Dedifferentiated amniotic fluid mesenchymal stem cell (primary cell): ENCODE measurements at regions not wholly inside any gene's neighbourhood (a gene's known extent, or its start where the extent isn't known, plus 50 kb on each side); places are given as distances from the start of the nearest gene placed in this dataset.
"Not testable (repeated sequence)": the region's sequence is repeated elsewhere in the genome, so short reads cannot be mapped to it uniquely, and the experiment has no call there.

Experiments used
- DNase-seq: peaks from one replicate; pipeline ENCODE4 v3.0.0-alpha.2; 2016; ENCODE audit errors: extremely low spot score

DNA sequence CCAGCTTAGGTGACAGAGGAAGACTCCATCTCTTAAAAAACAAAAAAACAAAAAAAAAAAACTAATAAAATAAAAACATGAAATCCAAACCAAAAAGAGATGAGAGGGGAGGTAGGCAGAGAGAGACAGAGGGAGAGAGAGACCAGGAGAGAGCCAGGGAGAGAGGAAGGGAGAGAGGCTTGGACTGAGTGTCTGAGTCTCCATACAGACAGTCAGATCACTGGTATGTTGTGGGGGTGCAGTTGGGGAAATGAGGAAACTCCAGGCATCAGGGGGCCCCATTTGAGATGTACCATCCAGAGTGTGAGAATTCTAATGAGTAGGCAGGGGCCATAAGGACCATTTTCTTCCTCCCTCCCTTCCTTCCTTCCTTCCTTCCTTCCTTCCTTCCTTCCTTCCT lies 53.1 kb upstream of the SEPTIN5 start:
- DNase-seq: no peak

GRCh38 chr22:19662049-19662684 lies 52.1 kb upstream of the SEPTIN5 start:
- not testable (repeated sequence) for DNase-seq

DNA sequence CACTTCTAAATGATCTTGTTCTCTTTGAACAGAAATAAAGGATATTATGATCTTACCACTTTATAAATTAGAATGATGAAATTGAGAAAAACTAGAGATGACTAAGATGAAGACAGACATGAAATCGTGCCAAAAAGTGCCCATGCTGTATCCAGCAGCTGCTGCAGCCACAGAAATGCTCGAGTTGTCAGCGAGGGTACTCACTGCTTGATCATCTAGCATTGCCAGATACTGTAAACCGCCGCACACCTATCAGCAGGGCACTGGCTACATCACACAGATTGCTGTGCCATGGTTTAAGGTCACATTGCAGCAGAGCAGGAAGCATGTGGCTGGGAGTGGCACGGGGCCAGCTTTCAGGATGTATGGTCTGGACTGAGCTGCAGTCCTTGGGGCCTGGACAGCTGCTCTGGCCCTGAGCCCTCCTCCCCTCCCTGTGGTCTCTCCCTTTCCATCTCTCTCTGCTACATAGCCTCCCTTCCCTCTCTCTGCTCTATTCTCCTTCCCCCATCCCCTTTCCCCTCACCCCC lies 51.0 kb upstream of the SEPTIN5 start:
- DNase-seq: peak; percentile 83

- DNase-seq: no peak
Measured at GRCh38 chr22:19663821-19664355, 50.4 kb upstream of the SEPTIN5 start.

- DNase-seq: no peak
Measured at GRCh38 chr22:19664406-19664805, 49.9 kb upstream of the SEPTIN5 start.
